HEK293T (cell line): ENCODE measurements at regions not wholly inside any gene's neighbourhood (a gene's known extent, or its start where the extent isn't known, plus 50 kb on each side); places are given as distances from the start of the nearest gene placed in this dataset.

Source experiments
- CTCF ChIA-PET: fragments of 350-600 bp; formaldehyde crosslinking; extraction: SDS; loops from one replicate; lab custom pipeline; 2021; ENCODE audit warnings: antibody characterized with exemption, inconsistent platforms; lab: Yijun Ruan, JAX
- POLR2A ChIA-PET: fragments of 350-600 bp; formaldehyde crosslinking; extraction: SDS; loops from one replicate; lab custom pipeline; 2020; ENCODE audit warnings: antibody characterized with exemption, inconsistent platforms; lab: Yijun Ruan, JAX
- DNase-seq: peaks from one replicate; pipeline ENCODE4 v3.0.0; 2012; ENCODE audit warnings: mixed read lengths; ENCODE audit errors: extremely low spot score
- ARNT ChIP-seq: fragments of 450-650 bp; IDR thresholded peaks from 2 replicates; pipeline ENCODE4 v1.6.1; 2017; ENCODE audit warnings: mild to moderate bottlenecking
- BHLHE40 ChIP-seq: fragments of 450-650 bp; IDR thresholded peaks from 2 replicates; pipeline ENCODE4 v1.6.1; 2016; ENCODE audit warnings: mild to moderate bottlenecking, moderate library complexity, borderline replicate concordance
- CTBP1 ChIP-seq: fragments of 450-650 bp; IDR thresholded peaks from 2 replicates; pipeline ENCODE4 v1.6.1; 2016; ENCODE audit warnings: borderline replicate concordance
- ELF4 ChIP-seq: fragments of 450-650 bp; IDR thresholded peaks from 2 replicates; pipeline ENCODE4 v1.6.1; 2017; ENCODE audit warnings: antibody characterized with exemption
- FOXA1 ChIP-seq: fragments of 450-650 bp; IDR thresholded peaks from 2 replicates; pipeline ENCODE4 v1.6.1; 2016; ENCODE audit warnings: mild to moderate bottlenecking
- FOXK2 ChIP-seq: fragments of 450-650 bp; IDR thresholded peaks from 2 replicates; pipeline ENCODE4 v1.6.1; 2016; ENCODE audit warnings: mild to moderate bottlenecking
- FOXM1 ChIP-seq: fragments of 450-650 bp; IDR thresholded peaks from 2 replicates; pipeline ENCODE4 v1.6.1; 2017; ENCODE audit warnings: mild to moderate bottlenecking, borderline replicate concordance
- HDGF ChIP-seq: fragments of 450-650 bp; IDR thresholded peaks from 2 replicates; pipeline ENCODE4 v1.6.1; 2017; ENCODE audit warnings: antibody characterized with exemption, borderline replicate concordance
- L3MBTL2 ChIP-seq: fragments of 450-650 bp; conservative IDR thresholded peaks from 2 replicates; pipeline ENCODE4 v1.6.1; 2016; ENCODE audit warnings: mild to moderate bottlenecking
- LEF1 ChIP-seq: fragments of 450-650 bp; IDR thresholded peaks from 2 replicates; pipeline ENCODE4 v1.6.1; 2017; ENCODE audit warnings: mild to moderate bottlenecking, borderline replicate concordance
- NFRKB ChIP-seq: fragments of 450-650 bp; IDR thresholded peaks from 2 replicates; pipeline ENCODE4 v1.6.1; 2016; ENCODE audit warnings: mild to moderate bottlenecking, moderate library complexity
- SP1 ChIP-seq: fragments of 450-650 bp; IDR thresholded peaks from 2 replicates; pipeline ENCODE4 v1.6.1; 2017
- SUZ12 ChIP-seq: fragments of 450-650 bp; IDR thresholded peaks from 2 replicates; pipeline ENCODE4 v1.6.1; 2016; ENCODE audit warnings: mild to moderate bottlenecking
- TARDBP ChIP-seq: fragments of 450-650 bp; IDR thresholded peaks from 2 replicates; pipeline ENCODE4 v1.6.1; 2016
- ZNF384 ChIP-seq: fragments of 450-650 bp; IDR thresholded peaks from 2 replicates; pipeline ENCODE4 v1.6.1; 2016
- TF ChIP-seq, protein P1 (sequence below): fragments of 450-650 bp; IDR thresholded peaks from 2 replicates; pipeline ENCODE4 v1.6.1; 2016

DNA sequence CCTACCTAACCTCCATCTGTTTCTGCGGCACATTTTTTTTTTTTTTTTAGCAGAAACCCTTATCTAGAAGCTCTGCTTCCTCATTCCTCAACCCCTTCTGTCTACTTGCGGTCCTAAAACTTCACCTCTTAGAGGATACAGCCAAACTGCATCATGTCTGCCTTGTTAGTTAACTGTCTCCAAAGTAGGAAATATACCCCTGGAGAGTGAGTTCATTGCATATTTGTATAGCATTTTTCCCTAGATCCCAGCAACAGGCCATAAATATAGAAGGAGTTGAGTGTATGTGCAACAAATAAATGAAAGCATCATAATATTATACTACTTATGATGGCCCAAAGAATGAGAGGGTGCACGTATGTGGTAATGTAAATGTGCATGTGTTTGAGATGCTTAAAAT, 1288.6 kb upstream of the GJE1 start:
- TF ChIP-seq LEF1 (no peak), FOXK2 (no peak), CTBP1 (no peak), ARNT (no peak), FOXM1 (no peak), FOXA1 (no peak), BHLHE40 (no peak), TARDBP (no peak), ZNF384 (no peak), SUZ12 (no peak), ELF4 (no peak), L3MBTL2 (no peak), HDGF (no peak), NFRKB (no peak), SP1 (no peak)
- TF ChIP-seq, protein P1, sequence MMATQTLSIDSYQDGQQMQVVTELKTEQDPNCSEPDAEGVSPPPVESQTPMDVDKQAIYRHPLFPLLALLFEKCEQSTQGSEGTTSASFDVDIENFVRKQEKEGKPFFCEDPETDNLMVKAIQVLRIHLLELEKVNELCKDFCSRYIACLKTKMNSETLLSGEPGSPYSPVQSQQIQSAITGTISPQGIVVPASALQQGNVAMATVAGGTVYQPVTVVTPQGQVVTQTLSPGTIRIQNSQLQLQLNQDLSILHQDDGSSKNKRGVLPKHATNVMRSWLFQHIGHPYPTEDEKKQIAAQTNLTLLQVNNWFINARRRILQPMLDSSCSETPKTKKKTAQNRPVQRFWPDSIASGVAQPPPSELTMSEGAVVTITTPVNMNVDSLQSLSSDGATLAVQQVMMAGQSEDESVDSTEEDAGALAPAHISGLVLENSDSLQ: no peak
- ChIA-PET POLR2A (no interaction called here), CTCF (no interaction called here)
- DNase-seq: no peak

DNA sequence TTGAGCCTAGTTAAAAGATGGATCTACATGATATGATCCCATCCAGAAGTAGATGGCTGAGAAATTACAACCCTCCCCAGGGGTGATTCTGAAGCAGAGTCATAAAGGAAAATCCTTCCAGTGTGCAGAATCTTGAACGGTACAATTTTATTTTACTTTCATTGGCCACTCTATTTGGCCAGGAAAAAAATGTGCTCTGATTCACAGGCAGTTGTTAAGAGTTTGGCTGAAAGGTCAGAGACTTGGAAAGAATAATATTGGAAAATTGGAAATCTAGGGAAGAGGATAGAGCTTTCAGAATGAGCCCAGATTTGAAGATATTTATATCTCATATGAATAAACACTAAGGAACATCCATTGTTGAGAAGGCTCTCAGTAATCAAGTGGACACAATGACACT, 1299.3 kb upstream of the GJE1 start:
- ChIA-PET CTCF (no interaction called here), POLR2A (no interaction called here)
- no peak for TF ChIP-seq CTBP1
- TF ChIP-seq SP1: no peak
- TF ChIP-seq ELF4: no peak
- TF ChIP-seq BHLHE40: no peak
- TF ChIP-seq NFRKB: no peak
- no peak for TF ChIP-seq ARNT
- no peak for TF ChIP-seq FOXM1
- TF ChIP-seq HDGF: no peak
- TF ChIP-seq FOXK2: no peak
- DNase-seq: no peak

DNA sequence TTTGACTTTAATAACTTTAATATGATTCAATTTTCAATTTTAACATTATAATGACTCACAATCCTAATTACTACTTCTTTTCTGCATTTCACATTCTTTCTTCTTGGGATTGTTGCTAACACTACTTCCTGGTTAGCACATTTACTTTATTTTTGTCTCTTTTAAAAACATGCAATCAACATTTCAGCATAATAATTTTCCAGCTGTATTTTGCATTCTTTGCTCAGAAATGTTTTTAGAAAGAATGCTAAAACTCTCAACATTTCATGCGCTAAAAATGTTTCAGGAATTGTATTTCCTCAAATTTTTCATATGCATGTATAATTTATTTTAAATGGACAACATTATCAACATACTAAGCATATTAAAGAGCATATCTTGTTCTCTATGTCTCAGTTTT, 1302.1 kb upstream of the GJE1 start:
- ChIA-PET POLR2A (no interaction called here), CTCF (no interaction called here)
- TF ChIP-seq FOXM1: no peak
- TF ChIP-seq ARNT: no peak
- no peak for DNase-seq

DNA sequence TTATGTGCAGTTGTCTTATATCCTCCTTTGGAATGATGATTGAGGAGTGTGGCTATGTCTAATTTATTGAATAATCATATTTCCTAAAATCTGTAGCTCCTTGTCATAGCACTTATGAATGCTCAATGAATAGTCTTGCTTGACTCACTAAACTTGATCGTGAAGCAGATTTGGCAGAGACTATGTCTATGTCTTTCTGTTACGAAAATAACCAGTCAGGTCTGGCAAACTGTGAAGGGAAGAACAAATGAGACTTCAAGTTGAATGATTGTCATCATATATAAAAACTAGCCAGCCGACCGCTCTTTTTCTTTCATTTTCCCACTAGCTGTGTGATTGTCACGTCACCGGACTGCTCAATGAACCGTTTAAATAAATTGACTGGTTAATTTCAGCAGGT, 1303.9 kb upstream of the GJE1 start:
- CTCF ChIA-PET: no interaction called here
- TF ChIP-seq ZNF384: no peak
- no peak for TF ChIP-seq SP1
- no peak for TF ChIP-seq FOXA1
- no peak for TF ChIP-seq FOXM1
- no peak for TF ChIP-seq BHLHE40
- no peak for TF ChIP-seq L3MBTL2
- TF ChIP-seq SUZ12: no peak
- TF ChIP-seq ARNT: no peak
- no peak for TF ChIP-seq CTBP1
- no peak for TF ChIP-seq NFRKB
- TF ChIP-seq FOXK2: no peak
- no peak for TF ChIP-seq HDGF
- no peak for TF ChIP-seq LEF1
- TF ChIP-seq ELF4: no peak
- DNase-seq: no peak
- POLR2A ChIA-PET: no interaction called here

DNA sequence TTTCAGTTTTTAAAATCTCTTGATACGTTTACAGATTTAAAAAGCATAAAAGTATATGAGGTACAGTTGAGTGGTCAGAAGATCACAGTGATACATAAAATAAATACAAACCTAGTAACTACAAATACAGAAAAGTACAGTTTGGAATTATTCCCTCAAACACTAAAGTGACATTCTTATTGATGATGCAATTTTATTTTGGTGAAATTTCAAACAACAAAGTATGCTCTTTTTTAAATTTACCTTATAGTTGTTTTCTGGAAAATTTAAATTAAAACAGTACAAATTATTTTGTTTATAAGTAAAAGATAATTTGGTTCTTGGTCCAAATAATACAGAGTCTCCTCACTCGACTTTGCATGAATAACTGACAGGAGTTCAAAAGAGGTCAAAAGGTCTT, 1305.1 kb upstream of the GJE1 start:
- ChIA-PET CTCF (no interaction called here), POLR2A (no interaction called here)
- no peak for DNase-seq
- TF ChIP-seq LEF1 (no peak), NFRKB (no peak), FOXK2 (no peak), CTBP1 (no peak)

DNA sequence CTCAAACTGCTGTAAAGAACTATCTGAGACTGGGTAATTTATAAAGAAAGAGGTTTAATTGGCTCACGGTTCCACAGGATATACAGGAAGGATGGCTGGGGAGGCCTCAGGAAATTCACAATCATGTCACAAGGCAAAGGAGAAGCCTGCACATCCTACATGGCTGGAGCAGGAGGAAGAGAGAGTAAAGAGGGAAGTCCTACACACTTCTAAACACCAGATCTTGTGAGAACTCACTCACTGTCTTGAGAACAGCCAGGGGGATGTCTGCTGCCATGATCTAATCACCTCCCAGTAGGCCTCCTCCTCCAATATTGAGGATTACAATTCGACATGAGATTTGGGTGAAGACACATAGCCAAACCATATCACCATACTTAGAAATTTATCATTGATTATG, 1307.0 kb upstream of the GJE1 start:
- no peak for DNase-seq
- ChIA-PET CTCF (no interaction called here), POLR2A (no interaction called here)
- TF ChIP-seq ELF4: no peak
- no peak for TF ChIP-seq TARDBP
- TF ChIP-seq FOXK2: no peak
- TF ChIP-seq FOXA1: no peak
- no peak for TF ChIP-seq NFRKB
- TF ChIP-seq, protein P1: no peak
- TF ChIP-seq HDGF: no peak
- TF ChIP-seq CTBP1: no peak
- no peak for TF ChIP-seq SUZ12
- TF ChIP-seq ZNF384: no peak
- TF ChIP-seq FOXM1: no peak
- no peak for TF ChIP-seq LEF1
- no peak for TF ChIP-seq BHLHE40
- no peak for TF ChIP-seq SP1
- TF ChIP-seq L3MBTL2: no peak
- no peak for TF ChIP-seq ARNT

DNA sequence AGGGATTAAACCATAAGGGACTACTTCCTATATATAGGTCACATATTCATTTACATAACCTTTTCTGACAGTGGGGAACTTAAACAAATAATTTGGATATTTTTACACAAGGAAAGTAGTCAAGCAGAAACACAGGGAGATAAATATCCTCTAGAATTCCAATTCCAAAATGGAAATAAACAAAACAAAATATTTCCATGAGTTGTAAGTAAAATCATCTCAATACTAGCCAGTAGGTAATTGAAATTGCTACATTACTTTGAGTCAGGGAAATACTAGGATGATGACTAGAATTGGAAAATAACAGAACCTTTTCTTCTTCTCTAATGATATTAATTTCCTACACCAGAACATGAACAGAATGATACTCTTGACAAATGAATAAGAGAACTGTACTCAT, 1308.1 kb upstream of the GJE1 start:
- DNase-seq: no peak
- ChIA-PET CTCF (no interaction called here), POLR2A (no interaction called here)
- TF ChIP-seq ARNT (no peak), HDGF (no peak)

DNA sequence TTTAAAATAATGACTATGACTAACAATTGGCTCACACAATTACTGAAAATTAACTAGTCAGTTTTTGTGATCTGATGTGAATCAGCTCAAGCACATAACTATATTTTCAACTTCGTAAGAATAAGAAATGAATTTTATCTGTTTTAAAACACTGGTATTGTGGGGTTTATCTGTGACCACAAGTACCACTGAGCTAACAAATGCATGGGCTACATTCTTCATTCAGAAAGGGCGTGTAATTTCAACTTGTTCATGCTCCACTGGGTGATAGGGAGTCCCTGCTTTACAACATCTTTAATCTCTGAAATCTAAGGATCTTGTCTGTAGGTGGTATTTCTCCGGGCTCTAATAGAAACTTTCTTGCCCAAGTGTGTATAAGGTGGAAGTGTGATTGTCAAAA, 1311.5 kb upstream of the GJE1 start:
- CTCF ChIA-PET: no interaction called here
- TF ChIP-seq HDGF (no peak), TARDBP (no peak), LEF1 (no peak), NFRKB (no peak), FOXA1 (no peak), CTBP1 (no peak), FOXM1 (no peak), SP1 (no peak), BHLHE40 (no peak), ELF4 (no peak), SUZ12 (no peak), FOXK2 (no peak), L3MBTL2 (no peak), ARNT (no peak), ZNF384 (no peak)
- TF ChIP-seq, protein P1: no peak
- POLR2A ChIA-PET: no interaction called here
- DNase-seq: no peak
